HS-5 (cell line): ENCODE measurements at regions not wholly inside any gene's neighbourhood (a gene's known extent, or its start where the extent isn't known, plus 50 kb on each side); places are given as distances from the start of the nearest gene placed in this dataset.

Experiments
- DNase-seq: peaks from one replicate; pipeline ENCODE4 v3.0.0-alpha.2; 2012; ENCODE audit warnings: low read depth

- DNase-seq = no peak
These were observed 189.4 kb upstream of the CD96 start for GRCh38 chr3:111352585-111352984.

- no peak for DNase-seq
These were observed 182.6 kb upstream of the CD96 start for GRCh38 chr3:111359261-111360030.

- no peak for DNase-seq
These were observed 179.5 kb upstream of the CD96 start for GRCh38 chr3:111362381-111363009.

- no peak for DNase-seq
These were observed 175.5 kb upstream of the CD96 start for GRCh38 chr3:111366515-111366914.

- no peak for DNase-seq
These were observed 173.9 kb upstream of the CD96 start for GRCh38 chr3:111368056-111368455.

GRCh38 chr3:111369958-111370357, 172.0 kb upstream of the CD96 start:
- no peak for DNase-seq

GRCh38 chr3:111373239-111373638, 168.8 kb upstream of the CD96 start:
- DNase-seq = no peak

GRCh38 chr3:111373861-111374260, 168.1 kb upstream of the CD96 start:
- peak; percentile 37 for DNase-seq

- no peak for DNase-seq
These were observed 156.0 kb upstream of the CD96 start for GRCh38 chr3:111385971-111386495.

GRCh38 chr3:111392894-111393398, 149.1 kb upstream of the CD96 start:
- DNase-seq = no peak

GRCh38 chr3:111412656-111413055, 129.3 kb upstream of the CD96 start:
- no peak for DNase-seq

- DNase-seq = peak; percentile 3
These were observed 127.5 kb upstream of the CD96 start for GRCh38 chr3:111414531-111414930.

- no peak for DNase-seq
These were observed 127.0 kb upstream of the CD96 start for GRCh38 chr3:111415018-111415417.

- DNase-seq = no peak
These were observed 123.6 kb upstream of the CD96 start for GRCh38 chr3:111418391-111418790.

- DNase-seq = no peak
These were observed 113.7 kb upstream of the CD96 start for GRCh38 chr3:111428301-111428700.

GRCh38 chr3:111434941-111435622, 106.9 kb upstream of the CD96 start:
- DNase-seq = no peak

GRCh38 chr3:111438283-111438682, 103.7 kb upstream of the CD96 start:
- DNase-seq = no peak

- no peak for DNase-seq
These were observed 87.4 kb upstream of the CD96 start for GRCh38 chr3:111454551-111454950.

GRCh38 chr3:111465081-111465670, 76.8 kb upstream of the CD96 start:
- no peak for DNase-seq

GRCh38 chr3:111470032-111470431, 72.0 kb upstream of the CD96 start:
- DNase-seq = no peak

GRCh38 chr3:111471831-111472230, 70.2 kb upstream of the CD96 start:
- no peak for DNase-seq

- no peak for DNase-seq
These were observed 69.4 kb upstream of the CD96 start for GRCh38 chr3:111472556-111472955.
